ENCODE measurements at regions not wholly inside any gene's neighbourhood (a gene's known extent, or its start where the extent isn't known, plus 50 kb on each side); places are given as distances from the start of the nearest gene placed in this dataset.
A peak's percentile ranks its signal among the peaks of the same experiment; 100 is the strongest.

DNA sequence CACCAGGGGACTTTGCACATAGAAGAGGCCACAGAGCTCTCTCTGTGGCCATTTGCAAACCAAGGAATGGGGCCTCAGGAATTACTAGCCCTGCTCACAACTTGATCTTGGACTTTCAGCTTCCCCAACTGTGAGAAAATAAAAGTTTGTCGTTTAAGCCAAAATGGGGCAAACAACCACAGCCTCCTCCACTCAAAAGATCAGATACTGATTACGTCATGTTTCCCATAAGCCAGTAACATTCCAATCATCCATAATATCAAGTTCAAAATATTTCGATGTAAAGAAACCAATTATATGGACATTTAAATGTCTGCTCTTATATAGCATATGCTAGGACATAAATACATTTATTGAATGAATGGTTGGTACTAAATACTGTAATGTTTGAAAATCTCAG is 307.5 kb upstream of the HAND2 start:
- H3K36me3 ChIP-seq (replicated peaks): no peaks in the 10 kb centered on the region
- no peak overlapping the region for H3K27ac ChIP-seq
- H3K4me3 ChIP-seq (ENCODE audit: low read depth, low read length): no peak overlapping the region
- TF ChIP-seq CTCF (IDR thresholded peaks at IDR 0.05; ENCODE audit: low read depth, low read length, missing control alignments): no peak
- DNase-seq: no peak
- in situ Hi-C loops (cut with HindIII; ENCODE audit: low pct_ligation_motif_present, low sequenced_read_pairs): no loop called here
- no peaks in the 10 kb centered on the region for H3K27me3 ChIP-seq (replicated peaks)

GRCh38 chr4:173835903-173836302 is 305.9 kb upstream of the HAND2 start:
- no peaks in the 10 kb centered on the region for H3K36me3 ChIP-seq (replicated peaks)
- no peak overlapping the region for H3K4me3 ChIP-seq (ENCODE audit: low read depth, low read length)
- no peaks in the 10 kb centered on the region for H3K27me3 ChIP-seq (replicated peaks)
- DNase-seq: peak; percentile 3
- H3K27ac ChIP-seq: no peak overlapping the region
- in situ Hi-C loops (cut with HindIII; ENCODE audit: low pct_ligation_motif_present, low sequenced_read_pairs): no loop called here
- TF ChIP-seq CTCF (IDR thresholded peaks at IDR 0.05; ENCODE audit: low read depth, low read length, missing control alignments): no peak

GRCh38 chr4:173834151-173834550 is 304.1 kb upstream of the HAND2 start:
- H3K36me3 ChIP-seq (replicated peaks): no peaks in the 10 kb centered on the region
- no peaks in the 10 kb centered on the region for H3K27me3 ChIP-seq (replicated peaks)
- H3K27ac ChIP-seq: no peak overlapping the region
- in situ Hi-C loops (cut with HindIII; ENCODE audit: low pct_ligation_motif_present, low sequenced_read_pairs): no loop called here
- H3K4me3 ChIP-seq (ENCODE audit: low read depth, low read length): no peak overlapping the region
- DNase-seq: no peak
- TF ChIP-seq CTCF (IDR thresholded peaks at IDR 0.05; ENCODE audit: low read depth, low read length, missing control alignments): no peak

DNA sequence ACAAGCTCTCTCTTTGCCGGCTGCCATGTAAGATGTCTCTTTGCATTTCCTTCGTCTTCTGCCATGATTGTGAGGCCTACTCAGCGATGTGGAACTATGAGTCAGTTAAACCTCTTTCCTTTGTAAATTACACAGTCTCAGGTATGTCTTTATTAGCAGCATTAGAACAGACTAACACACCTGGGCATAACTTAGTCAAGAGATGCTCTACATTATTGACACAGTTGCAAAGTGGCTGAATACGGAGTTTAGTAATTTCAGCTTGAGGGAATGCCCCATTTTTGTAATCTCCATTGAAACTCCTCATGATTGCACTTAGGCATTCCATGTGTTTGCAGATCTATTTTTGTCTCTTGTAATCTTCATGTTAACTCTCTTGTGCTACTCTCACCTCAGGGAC is 299.5 kb upstream of the HAND2 start:
- Histone ChIP-seq H3K36me3 (replicated peaks) (no peaks in the 10 kb centered on the region), H3K27me3 (replicated peaks) (no peaks in the 10 kb centered on the region), H3K4me3 (ENCODE audit: low read depth, low read length) (no peak overlapping the region), H3K27ac (no peak overlapping the region)
- in situ Hi-C loops (cut with HindIII; ENCODE audit: low pct_ligation_motif_present, low sequenced_read_pairs): no loop called here
- DNase-seq: no peak
- TF ChIP-seq CTCF (IDR thresholded peaks at IDR 0.05; ENCODE audit: low read depth, low read length, missing control alignments): no peak

- in situ Hi-C loops (cut with HindIII; ENCODE audit: low pct_ligation_motif_present, low sequenced_read_pairs): no loop called here
- H3K27ac ChIP-seq: no peak overlapping the region
- no peaks in the 10 kb centered on the region for H3K36me3 ChIP-seq (replicated peaks)
- DNase-seq: no peak
- no peak for TF ChIP-seq CTCF (IDR thresholded peaks at IDR 0.05; ENCODE audit: low read depth, low read length, missing control alignments)
- H3K4me3 ChIP-seq (ENCODE audit: low read depth, low read length): no peak overlapping the region
- no peaks in the 10 kb centered on the region for H3K27me3 ChIP-seq (replicated peaks)
These were observed 297.7 kb upstream of the HAND2 start for GRCh38 chr4:173827707-173828106.

DNA sequence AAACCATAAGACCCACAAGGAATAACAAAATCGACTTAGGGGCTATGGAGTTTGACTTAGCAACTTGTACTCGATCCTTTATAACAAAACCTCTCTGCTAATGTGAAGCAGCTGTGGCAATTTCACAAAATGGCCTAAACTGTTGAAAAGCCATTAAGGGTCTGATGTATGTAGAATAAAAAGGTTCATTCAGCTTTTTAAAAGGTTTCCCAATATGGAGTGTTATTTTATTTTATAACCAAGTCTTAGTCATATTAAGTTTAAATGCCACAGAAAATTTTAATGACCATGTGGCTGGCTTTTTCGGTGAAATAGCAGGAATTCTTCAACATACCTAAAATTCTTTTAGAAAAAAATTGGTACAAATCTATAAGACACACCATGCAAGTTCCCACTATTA is 291.8 kb upstream of the HAND2 start:
- Histone ChIP-seq H3K36me3 (replicated peaks) (no peaks in the 10 kb centered on the region), H3K27me3 (replicated peaks) (no peaks in the 10 kb centered on the region), H3K27ac (no peak overlapping the region), H3K4me3 (ENCODE audit: low read depth, low read length) (no peak overlapping the region)
- in situ Hi-C loops (cut with HindIII; ENCODE audit: low pct_ligation_motif_present, low sequenced_read_pairs): no loop called here
- no peak for TF ChIP-seq CTCF (IDR thresholded peaks at IDR 0.05; ENCODE audit: low read depth, low read length, missing control alignments)
- DNase-seq: no peak

Data from brain microvascular endothelial cell (primary cell).